RCC 7860 (cell line): ENCODE measurements at regions not wholly inside any gene's neighbourhood (a gene's known extent, or its start where the extent isn't known, plus 50 kb on each side); places are given as distances from the start of the nearest gene placed in this dataset.
"Not testable (repeated sequence)": the region's sequence is repeated elsewhere in the genome, so short reads cannot be mapped to it uniquely, and the experiment has no call there.

Experiments
- DNase-seq: peaks from one replicate; pipeline ENCODE4 v3.0.0-alpha.2; 2015; ENCODE audit warnings: low spot score
- FAIRE-seq: peaks from 2 replicates; lab custom pipeline; 2012; peaks lifted over from hg19 to GRCh38; lab: Jason Lieb, UNC

DNA sequence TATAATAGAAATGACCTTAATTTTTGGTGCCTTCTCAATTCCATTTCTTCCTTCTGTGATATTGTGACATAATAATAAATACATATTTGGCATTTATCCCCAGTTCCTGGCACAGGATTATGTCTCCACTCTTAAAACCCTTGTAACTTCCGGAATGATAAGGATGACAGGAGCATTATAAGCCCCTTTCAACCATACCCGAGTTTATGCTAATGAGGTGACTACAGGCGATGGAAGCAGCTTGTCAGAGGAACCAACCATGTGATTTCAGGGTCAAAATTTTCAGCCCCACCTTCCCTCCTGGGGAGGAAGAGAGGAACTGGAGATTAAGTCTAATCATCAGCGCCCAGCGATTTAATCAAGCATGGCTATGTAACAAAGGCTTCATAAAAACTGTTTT lies 528.5 kb upstream of the CRIM1 start:
- FAIRE-seq: no peak

DNA sequence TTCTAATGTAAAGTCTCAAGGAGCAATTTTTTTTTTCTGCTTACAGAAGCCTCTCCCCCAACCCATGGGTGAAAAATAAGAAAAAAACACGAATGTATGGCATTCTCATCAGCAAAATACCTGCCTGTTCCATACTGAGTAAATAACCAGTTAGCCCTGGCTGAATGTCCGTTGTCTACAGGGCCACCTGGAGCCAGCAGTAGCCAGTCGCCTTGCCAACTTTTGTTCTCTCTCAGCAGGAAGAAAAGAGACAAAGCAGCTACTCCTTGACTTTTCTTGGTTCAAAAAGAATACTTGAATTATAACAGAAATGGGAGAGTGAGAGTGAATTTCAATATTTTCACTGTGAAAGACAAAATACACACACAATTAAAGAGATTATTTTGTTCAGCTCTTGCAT lies 532.9 kb upstream of the CRIM1 start:
- FAIRE-seq: no peak

More for the DNA sequence above, 528.5 kb upstream of the CRIM1 start:
- no peak for DNase-seq

DNA sequence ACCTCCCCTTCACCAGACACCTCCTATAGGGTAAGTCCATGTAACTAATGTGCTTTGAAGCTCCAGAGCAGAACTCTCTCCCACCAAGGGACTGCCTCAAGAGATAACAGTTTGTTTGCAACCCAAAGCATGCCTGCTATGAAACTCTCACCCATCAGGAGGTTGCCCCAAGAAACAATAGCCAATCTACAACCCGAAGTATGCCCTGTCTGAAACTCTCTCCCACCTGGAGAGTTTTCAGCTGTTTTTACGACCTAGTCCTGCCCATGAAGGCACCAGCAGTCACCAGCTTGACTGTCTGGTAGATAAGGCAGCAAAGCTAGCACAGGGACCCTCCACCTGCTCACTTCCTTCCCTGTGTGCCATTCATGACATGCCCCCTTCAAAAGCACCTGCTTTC lies 533.9 kb upstream of the CRIM1 start:
- DNase-seq (no peak), FAIRE-seq (no peak)

More for the DNA sequence above, 532.9 kb upstream of the CRIM1 start:
- no peak for DNase-seq

DNA sequence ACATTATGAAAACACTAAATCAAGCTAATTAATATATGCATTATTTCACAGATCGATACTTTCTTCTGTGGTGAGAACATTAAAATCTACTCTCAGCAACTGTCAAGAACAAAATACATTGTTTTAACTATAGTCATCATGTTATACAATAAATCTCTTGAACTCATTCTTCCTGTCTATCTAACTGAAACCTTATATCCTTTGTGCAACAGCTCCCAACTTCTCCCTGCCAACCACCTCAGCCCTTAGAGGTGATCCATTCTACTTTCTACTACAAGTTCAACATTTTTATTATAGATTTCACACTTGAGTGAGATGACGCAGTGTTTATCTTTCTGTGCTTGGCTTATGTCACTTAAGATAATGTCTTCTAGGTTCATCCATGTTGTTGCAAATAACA lies 535.2 kb upstream of the CRIM1 start:
- FAIRE-seq (no peak), DNase-seq (no peak)

DNA sequence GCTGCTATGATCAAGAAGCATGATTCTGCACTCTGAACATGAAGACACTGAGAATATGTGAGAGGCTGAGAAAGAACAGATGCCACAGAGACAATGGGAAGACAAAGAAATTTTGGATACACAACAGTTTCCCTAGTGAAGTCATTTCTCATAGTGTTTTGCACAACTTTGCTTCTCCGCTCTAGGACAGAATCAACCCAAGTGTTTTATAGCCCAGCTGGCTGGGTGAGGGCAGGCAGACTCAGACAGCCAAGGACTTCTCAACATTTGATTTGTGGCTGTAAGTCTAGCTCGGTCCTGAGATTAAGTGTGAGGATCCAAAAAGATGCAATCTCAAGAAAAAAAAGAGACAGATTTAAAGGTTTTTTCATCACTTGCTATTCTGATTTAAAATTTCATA lies 536.5 kb upstream of the CRIM1 start:
- DNase-seq (no peak), FAIRE-seq (no peak)

DNA sequence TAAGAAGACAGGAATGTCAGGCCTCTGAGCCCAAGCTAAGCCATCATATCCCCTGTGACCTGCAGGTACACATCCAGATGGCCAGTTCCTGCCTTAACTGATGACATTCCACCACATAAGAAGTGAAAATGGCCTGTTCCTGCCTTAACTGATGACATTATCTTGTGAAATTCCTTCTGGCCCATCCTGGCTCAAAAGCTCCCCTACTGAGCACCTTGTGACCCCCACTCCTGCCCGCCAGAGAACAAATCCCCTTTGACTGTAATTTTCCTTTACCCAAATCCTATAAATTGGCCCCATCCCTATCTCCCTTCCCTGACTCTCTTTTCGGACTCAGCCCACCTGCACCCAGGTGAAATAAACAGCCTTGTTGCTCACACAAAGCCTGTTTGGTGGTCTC lies 537.2 kb upstream of the CRIM1 start:
- DNase-seq, FAIRE-seq: not testable (repeated sequence)

DNA sequence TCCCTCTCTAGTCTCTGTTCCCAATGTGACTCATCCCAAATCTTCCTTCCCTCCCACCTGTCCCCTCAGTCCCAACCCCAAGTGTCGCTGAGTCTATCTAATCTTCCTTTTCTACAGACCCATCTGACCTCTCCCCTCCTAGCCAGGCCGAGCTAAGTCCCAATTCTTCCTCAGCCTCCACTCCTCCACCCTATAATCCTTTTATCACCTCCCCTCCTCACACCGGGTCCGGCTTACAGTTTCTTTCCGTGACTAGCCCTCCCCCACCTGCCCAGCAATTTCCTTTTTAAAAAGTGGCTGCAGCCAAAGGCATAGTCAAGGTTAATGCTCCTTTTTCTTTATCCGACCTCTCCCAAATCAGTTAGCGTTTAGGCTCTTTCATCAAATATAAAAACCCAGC lies 541.0 kb upstream of the CRIM1 start:
- FAIRE-seq, DNase-seq: not testable (repeated sequence)

DNA sequence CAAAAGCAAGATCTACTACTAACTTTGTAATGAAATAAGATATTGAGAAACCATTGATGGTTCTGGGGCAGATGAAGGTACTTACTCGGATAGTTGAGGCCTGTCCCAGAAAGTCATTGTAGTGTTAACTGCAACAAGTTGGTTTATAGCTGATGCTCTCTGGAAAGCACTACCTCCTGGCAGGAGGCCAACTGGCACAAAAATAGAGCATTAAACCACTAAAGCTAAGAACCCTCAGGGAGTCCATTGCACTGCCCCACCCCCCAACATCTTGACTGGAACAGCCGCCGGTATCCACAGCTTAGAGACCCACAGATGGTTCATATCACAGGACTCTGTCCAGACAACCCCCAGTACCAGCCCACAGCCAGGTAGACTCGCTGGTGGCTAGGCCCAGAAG lies 552.5 kb upstream of the CRIM1 start:
- FAIRE-seq (no peak), DNase-seq (no peak)

DNA sequence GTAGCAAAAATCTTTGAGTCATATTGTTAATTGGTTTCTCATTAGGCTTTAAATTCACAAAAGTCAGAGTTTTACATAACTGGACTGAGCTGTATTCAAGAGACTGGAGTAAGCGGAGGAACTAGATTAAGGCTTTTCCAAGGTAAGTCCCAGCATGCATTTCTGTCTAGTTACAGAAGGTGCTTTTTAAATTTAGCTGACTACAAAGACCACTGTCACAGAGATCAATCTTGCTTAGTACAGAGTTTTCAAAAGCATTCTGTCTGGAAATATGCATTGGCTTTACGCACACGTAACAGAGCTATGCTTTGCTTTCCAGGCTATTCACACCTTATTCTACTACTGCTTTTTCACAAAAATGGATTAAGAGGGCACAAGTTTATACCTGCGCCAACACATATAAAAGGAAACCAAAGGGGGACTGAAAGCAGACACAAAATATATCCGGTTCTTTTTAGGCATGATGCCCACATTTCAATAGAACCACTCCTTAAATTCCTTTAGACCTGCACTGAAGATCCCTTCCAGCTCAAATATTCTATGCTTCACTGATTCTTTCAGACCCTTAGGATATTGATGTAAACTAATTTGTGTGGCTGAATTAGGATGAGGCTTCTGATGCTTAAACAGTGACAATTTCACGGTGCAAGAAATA lies 560.7 kb upstream of the CRIM1 start:
- DNase-seq (no peak), FAIRE-seq (no peak)

DNA sequence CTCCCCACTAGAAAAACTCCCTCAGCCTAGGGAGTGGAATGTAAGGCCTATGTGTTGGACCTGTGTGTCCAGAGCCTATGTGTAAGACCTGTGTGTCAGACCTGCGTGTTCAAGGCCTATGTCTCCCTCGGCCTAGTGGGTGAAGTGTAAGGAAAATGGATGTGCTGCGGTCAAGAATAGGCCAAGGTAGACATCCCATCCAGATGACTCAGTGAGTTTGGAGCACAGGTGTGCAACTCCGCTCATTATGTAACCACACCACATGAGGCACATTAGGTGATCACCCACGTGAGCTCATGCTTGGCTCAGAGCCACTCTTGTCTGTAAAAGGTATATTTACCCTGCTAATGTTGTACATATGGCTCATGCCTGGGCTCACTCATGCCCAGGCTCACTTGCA lies 565.3 kb upstream of the CRIM1 start:
- no peak for DNase-seq
- no peak for FAIRE-seq

DNA sequence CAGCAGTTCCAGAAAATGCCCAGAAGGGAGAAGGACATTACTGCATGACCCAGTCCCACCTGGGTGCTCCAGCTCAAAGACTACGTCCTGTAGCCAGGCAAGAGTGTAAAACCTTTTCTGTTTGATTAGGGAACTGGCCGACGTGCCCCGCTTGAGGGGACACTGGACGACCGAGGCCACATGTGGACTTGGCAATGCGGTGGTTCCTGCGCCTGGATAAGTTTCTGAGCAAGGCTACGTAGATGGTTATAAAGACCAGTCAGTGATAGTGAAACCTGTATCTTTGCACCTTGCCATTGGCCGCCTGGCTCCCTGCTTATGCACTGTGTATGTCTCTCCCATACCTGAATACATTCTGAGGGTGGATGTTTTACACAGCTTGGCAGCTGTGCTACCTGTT lies 567.0 kb upstream of the CRIM1 start:
- FAIRE-seq (no peak), DNase-seq (no peak)

DNA sequence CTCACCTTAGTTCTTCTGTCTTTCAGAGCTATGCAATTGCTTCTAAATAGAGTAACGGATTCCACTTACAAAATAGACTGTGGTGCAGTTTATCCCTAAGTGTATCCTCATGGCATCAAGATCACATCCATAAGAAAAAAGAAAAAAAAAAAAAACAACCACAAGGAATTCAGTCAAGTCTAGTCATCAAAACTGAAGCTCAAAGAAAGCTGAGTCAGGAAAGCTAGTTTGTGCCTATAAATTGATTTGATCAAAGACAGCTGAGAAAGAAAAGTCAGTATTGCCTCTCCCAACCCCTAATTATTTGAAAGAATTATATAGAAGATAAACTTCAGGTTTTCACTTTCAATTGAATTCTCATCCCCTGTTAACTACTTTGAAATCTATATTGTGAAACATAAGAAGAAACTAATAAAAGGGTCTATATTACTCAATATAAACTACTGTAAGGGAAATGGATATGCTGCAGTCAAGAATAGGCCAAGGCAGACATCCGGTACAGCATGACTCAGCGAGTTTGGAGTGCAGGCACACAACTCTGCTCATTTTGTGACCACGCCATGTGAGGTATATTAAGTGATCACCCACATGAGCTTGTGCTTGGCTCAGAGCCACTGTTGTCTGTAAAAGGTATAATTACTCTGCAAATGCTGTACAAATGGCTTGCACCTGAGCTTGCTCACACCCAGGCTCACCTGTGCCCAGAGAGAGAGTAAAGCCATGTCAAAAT lies 568.1 kb upstream of the CRIM1 start:
- DNase-seq (no peak), FAIRE-seq (no peak)

DNA sequence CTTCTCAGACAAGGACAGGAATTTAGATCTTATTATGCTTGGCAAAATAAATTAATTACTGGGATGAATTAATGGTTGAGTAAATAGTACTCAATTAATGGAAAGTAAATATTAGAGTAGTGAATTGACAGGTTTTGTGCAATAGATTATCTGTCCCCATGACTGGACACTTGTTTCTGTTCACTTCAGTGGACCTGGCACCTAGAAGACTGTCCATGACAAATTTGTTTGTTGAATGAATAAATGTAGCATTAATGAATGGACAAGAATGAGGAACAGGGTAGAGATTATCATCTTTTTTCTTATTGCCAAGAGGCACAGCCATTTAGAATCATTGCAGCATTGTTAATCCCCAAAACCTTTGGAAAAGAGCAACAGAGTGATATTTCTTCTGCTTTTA lies 570.0 kb upstream of the CRIM1 start:
- no peak for DNase-seq
- FAIRE-seq: no peak

DNA sequence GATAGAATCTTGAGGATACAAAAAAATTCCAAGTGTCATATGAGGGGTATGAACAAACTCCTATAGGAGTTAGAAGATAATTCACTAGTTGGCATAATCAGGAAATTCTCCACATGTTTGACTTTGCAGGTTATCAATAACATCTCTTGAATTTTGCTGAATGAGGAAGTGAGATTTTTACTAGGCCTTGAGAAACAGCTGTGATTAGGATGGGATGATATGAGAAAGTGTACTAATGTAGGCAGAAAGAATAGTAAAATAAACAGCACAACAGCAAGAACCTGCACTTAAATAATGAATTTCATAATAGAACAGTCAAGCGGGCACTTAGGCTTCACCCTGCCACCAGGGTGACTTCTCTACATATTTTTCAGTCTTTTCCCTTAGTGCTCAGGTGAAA lies 570.8 kb upstream of the CRIM1 start:
- no peak for DNase-seq
- no peak for FAIRE-seq

DNA sequence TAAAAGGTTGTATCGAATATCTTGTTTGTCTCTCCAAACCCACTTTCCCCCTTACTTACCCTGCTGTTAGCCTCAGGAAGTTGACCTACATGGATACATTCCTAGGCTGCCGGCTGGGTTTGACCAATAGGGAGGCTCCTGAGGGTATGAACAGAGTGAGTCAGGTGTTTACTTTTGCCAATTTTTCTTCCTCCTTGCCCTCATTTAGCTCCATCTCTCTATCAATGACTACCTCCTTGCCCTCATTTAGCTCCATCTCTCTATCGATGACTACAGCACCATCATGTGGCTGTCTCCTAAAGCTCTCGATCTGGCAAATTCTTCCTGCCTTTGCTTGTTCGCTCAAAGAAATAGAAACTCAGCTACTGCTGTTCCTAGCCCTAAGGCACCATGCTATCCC lies 571.9 kb upstream of the CRIM1 start:
- FAIRE-seq (no peak), DNase-seq (peak; percentile 24)

DNA sequence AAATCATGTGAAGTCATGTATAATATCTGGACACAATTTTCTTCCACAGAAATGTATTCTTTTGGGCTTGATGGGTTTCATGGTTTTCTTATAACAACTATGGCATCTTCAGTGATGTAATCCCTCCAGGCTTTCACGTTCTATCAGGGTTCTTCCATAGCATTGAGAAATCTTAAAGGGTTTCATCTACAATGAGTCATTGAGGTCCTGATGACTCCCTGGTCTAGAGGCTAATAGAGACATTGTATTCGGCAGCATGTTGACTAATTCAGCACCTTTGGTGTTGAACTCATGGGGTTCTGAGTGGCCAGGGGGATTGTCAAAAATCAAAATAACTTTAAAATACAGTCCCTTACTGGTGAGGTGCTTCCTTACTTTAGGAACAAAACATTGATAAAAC lies 614.0 kb upstream of the CRIM1 start:
- DNase-seq: peak; percentile 16
- FAIRE-seq: no peak

DNA sequence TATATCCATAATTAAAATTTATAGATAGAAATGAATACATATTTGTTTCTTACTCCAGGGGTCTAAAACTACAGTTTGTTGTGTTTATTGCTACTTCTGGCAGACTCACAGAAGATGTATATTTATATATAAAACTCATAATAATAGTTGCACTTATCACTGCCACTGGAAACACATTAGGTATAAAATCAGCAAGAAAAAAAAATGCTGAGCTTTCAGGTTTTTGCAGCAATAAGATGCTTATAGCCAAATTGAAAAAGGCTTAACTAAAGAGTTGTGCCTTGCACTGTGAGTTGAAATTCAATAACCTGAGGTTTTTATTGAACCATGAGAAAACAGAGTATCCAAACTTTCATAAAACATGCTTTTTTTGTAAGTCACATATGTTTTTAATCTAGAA lies 623.9 kb upstream of the CRIM1 start:
- DNase-seq (no peak), FAIRE-seq (no peak)

DNA sequence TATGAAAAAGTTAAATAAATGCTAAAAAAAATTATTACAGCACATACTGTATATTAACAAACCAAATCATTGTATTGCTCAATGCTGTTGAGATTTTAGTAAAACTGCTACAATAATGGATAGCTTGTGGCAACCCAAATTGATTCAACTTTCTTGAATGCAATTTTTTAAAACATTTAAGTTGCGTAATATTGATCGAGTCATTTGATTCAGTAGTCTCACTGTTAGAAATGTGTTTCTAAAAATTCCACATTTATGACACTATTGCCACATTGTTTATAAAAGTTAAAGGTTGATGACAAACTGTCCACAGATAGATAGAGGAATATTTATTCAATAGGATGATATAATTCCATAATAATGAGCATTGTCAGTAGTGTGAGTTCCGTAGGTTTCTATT lies 640.7 kb upstream of the CRIM1 start:
- DNase-seq (no peak), FAIRE-seq (no peak)

DNA sequence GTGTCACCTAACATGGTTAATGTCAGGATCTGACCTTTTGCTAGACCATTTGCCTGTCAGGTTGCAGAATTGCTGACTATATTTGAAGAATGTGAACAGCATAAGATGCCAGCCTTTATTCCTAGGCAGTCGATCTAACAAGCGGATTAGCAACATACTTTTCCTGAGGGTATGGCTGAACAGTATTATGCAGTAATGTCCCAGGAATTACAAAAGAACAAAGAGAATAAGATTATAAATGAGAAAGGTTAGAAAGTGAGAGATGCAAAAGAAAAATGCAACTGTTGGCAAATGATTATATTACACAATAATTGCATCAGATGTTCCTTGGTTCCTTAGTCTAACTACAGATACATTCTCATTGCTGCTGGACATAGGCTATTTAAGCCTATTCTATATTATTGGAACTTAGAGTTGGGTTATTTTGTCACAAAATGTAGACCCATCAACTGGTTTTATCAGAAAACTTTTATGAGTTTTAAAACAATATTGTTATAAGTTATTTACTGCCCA lies 647.1 kb upstream of the CRIM1 start:
- DNase-seq (no peak), FAIRE-seq (no peak)

DNA sequence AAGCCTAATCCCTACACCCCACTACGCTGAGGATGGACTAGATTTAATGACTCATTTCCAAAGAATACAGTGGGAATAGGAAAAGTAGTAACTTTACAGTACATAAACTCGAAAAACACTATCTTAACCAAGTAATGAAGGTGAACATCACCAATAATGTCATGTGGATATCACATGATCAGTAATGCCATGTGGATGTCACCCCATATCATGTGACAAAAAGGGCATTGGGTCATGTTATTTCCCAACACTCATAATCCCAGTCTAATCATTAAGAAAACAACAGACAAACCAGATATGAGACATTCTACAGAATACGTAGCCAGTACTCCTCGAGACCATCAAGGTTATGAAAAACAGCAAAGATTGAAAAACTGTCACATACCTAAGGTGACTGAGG lies 667.3 kb upstream of the CRIM1 start:
- DNase-seq (no peak), FAIRE-seq (no peak)

DNA sequence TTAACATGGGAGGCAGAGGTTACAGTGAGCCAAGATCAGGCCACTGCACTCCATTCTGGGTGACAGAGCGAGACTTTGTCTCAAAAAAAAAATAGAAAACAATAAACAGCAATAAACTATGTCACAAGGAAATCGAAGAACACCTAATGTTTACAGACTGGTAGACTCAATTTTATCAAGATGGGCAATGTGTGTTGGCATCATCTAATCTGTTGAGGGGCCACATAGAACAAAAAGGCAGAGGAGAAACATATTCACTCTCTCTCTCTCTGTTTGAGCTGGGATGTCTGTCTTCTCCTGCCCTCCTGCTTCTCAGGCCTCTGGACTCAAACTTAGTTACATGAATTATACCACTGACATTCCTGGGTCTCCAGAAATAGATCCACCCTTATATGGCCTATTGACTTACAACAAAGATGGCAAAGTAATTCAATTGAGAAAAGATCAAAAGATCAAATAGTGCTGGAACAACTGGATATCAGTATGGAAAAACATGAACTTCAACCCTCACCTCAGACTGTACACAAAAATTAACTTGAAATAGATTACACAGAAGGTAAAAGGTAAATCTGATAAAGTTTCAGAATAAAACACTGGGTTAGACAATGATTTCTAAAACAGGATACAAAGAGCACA lies 703.8 kb upstream of the CRIM1 start:
- FAIRE-seq: no peak

DNA sequence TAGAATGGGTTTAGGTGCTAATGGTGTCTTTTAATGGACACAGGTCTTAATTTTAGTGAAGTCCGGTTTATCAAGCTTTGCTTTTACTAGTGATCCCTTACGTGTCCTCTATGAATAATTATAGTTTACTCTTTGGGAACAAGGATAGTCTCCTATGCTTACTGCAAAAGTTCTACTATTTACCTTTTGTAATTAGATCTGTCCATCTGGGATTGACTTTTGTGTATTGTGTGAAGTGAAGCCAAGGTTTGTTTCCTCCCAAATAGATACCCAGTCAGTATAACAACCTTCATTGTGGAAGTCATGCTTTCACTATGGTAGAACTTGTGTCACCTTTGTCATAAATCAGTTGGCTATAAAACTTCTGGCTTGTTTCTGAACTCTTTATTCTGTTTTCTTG lies 740.9 kb upstream of the CRIM1 start:
- FAIRE-seq (no peak), DNase-seq (no peak)

More for the DNA sequence above, 703.8 kb upstream of the CRIM1 start:
- DNase-seq: no peak
